NCI-H1105 (cell line): ENCODE measurements at regions not wholly inside any gene's neighbourhood (a gene's known extent, or its start where the extent isn't known, plus 50 kb on each side); places are given as distances from the start of the nearest gene placed in this dataset.

Experiments used
- DNase-seq: peaks from one replicate; lab custom pipeline; 2025; lab: John Stamatoyannopoulos, UW

DNA sequence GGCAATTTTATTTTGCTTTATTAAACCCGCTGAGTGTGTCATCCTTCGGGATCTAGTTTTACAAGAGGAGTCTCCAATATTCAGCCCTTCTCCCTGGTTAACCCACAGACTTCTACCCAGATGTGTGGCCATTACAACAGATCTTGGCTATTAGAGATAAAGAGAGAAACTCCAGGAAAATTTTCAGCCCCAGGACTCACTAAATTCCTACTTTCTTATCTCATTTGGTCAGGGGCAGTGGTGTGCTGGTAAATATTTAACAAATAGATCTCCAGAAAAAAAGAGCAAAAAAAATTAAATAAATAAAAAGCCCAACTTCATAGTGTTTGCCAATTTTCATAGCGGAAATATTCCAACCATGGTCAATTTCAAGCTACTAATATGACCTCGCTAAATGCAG lies 168.4 kb downstream of the RND3 start:
- no peak for DNase-seq

GRCh38 chr2:150312271-150312670 lies 175.2 kb downstream of the RND3 start:
- no peak for DNase-seq

DNA sequence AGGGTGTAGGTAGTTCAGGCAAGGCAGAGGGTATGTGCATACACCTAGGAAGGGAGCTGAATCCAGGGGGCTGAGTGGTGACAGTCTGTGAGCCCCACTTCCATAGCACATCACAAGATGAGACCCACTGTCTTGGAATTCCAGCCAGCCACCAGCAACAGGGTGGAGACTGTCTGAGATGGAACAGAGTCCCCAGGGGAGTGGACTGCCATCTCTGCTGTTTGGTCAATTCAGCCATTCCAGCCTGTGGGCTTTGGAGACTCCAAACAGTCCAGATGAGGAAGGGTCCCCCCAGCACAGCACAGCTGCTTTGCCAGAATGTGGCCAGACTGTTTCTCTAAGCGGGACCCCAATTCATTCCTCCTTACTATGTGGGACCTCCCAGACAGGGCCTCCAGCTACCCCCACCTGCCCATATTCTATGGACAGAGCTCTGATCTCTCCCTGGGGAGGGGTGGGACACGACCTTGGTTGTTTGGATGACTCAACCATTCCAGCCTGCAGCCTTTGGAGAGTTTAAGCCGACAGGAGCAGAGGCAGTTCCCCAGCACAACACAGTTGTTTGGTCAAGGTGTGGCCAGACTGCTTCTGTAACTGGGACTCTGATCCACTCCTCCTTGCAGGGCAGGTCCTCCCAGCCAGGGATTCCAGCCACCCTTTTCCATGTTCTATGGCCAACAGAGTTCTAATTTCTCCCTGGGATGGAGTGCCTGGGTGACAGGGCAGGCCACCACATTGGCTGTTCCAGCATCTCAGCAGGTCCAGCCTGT lies 178.0 kb downstream of the RND3 start:
- no peak for DNase-seq

GRCh38 chr2:150307258-150307657 lies 180.2 kb downstream of the RND3 start:
- DNase-seq = no peak

DNA sequence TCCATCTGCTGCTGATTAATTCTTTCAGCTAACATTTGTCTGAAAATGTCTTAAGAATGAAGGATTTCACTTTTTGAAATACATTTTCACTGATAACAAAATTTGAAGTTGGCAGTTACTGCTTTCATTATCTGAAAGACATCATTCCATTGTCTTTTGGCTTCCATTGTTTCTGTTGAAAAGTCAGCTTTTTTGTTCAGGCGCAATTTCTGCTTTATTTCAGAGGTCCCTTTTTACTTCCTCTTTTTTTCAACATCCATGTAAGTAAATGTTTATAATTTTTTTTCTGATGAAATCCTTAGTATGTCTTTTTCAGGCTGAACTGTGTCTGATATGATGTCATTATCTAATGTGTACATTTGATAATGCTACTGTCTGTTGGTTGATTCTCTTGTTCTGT lies 184.2 kb downstream of the RND3 start:
- DNase-seq = no peak

GRCh38 chr2:150298571-150299305 lies 188.7 kb downstream of the RND3 start:
- no peak for DNase-seq

GRCh38 chr2:150296770-150297546 lies 190.5 kb downstream of the RND3 start:
- peak; percentile 10 for DNase-seq

DNA sequence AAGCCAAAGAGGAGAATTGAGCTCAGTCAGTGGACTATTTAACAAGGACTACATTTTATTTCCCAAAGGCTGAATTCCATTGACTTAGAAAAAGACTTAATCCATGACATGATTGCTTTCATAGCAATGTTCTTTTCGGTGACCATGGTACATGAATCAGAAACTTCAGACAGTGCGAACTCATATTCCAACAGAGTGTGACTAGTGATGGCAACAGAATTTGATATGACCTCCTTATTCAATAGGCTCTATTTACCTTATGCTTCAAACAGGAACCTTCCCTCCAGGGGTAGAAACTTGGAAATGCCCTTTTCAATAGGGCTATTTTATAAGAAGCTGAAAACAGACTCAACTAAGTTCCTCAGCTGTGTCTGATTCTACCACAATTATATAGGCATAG lies 191.9 kb downstream of the RND3 start:
- no peak for DNase-seq

DNA sequence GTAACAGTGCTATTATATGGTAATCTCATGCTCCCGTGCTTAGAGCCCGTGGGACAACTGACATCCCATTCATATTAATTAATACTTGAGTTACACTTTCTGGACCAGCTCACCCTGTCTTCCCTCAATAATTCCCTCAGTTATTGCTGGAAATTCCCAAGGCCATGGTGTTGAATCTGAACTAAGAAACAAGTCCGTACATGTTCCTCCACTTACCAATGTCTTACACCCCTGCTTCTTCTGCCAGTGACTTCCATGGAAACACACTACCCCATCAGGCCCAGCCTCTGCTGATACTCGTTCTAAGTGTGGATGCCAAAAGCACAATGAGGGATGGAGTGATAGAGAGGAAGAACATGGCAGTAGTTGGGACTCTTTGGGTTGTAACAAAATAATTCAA lies 193.7 kb downstream of the RND3 start:
- DNase-seq = no peak

- DNase-seq = no peak
Measured at GRCh38 chr2:150292807-150293206, 194.7 kb downstream of the RND3 start.

DNA sequence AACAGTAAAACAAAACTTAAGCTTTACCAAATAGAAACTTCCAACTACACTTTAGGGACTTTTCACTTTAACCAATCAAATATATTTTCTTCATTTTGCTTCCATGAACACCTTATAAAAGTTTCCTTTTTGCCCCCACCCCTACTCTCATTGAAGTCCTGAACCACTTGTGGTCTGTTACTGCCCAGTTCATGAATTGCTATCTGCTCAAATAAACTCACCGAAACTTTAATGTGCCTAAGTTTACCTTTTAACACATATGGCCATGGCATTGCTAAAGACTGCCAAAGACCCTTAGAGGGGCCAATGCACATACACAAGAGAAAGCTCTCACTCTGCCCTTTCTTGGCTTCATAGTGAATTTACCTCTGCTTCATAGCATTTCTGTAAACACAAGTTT lies 195.3 kb downstream of the RND3 start:
- no peak for DNase-seq

- no peak for DNase-seq
Measured at GRCh38 chr2:150286730-150287362, 200.6 kb downstream of the RND3 start.

GRCh38 chr2:150284116-150284515 lies 203.4 kb downstream of the RND3 start:
- DNase-seq = no peak

- DNase-seq = no peak
Measured at GRCh38 chr2:150282771-150283371, 204.6 kb downstream of the RND3 start.

- no peak for DNase-seq
Measured at GRCh38 chr2:150282357-150282756, 205.1 kb downstream of the RND3 start.

DNA sequence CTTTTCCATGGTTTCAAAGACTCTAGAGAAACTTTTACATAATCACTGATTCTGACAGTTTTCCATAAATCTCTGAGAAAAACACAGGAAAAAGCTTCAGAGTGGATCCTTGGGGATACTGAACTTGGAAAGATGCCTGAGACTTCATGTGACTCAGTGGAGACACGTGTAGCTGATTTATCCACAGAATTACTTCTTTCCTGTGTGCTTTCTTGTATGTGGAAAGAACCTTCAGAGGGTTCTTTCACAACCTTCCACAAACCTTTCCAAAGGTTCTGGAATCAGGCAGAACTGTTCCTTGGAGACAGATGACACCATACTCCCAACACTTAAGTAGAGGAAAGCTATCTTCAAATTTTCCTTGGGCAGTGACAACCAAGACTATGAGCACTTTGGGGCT lies 207.2 kb downstream of the RND3 start:
- no peak for DNase-seq

- no peak for DNase-seq
Measured at GRCh38 chr2:150279686-150280085, 207.8 kb downstream of the RND3 start.

DNA sequence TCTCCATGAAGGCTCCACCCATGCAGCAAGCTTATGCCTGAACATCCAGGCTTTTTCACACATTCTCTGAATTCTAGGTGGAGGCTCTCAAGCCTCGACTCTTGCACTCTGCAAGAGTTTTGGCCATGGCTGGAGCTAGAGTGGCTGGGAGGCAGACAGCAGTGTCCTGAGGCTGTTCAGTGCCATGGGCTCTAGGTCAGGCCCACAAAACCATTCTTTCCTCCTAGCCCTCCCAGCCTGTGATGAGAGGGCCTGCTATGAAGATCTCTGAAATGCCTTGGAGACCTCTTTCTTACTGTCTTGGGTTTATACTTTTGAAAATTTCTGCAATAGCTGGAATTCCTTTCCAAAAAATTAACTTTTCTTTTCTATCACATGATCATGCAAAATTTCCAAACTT lies 210.7 kb downstream of the RND3 start:
- no peak for DNase-seq

DNA sequence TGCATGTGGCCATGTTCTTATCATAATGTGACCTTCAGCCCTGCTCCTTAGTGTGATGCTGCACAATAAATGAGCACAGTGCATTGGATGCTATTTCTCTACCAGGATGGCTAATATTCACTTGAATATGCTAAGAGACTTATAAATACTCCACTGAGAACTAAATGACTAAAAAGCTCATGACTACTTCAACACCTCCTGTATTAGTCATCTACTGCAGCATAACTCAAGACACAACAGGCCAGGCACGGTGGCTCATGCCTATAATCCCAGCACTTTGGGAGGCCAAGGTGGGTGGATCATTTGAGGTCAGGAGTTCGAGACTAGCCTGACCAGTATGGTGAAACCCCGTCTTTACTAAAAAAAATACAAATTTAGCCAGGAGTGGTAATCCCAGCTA lies 213.4 kb downstream of the RND3 start:
- no peak for DNase-seq

GRCh38 chr2:150271952-150272802 lies 215.3 kb downstream of the RND3 start:
- DNase-seq = no peak
